NCI-H2227 treated with DMSO at 0.1 percent for 48 hours (cell line): ENCODE measurements at regions not wholly inside any gene's neighbourhood (a gene's known extent, or its start where the extent isn't known, plus 50 kb on each side); places are given as distances from the start of the nearest gene placed in this dataset.
"Not testable (repeated sequence)": the region's sequence is repeated elsewhere in the genome, so short reads cannot be mapped to it uniquely, and the experiment has no call there.

Experiments
- DNase-seq: peaks from one replicate; lab custom pipeline; 2025; lab: John Stamatoyannopoulos, UW

GRCh38 chr7:53087274-53087673 is 51.8 kb downstream of the POM121L12 start:
- no peak for DNase-seq

GRCh38 chr7:53094191-53094590 is 58.8 kb downstream of the POM121L12 start:
- DNase-seq: no peak

GRCh38 chr7:53094827-53095226 is 59.4 kb downstream of the POM121L12 start:
- DNase-seq: no peak

- DNase-seq: no peak
These were observed 60.5 kb downstream of the POM121L12 start for GRCh38 chr7:53095731-53096501.

- DNase-seq: no peak
These were observed 64.7 kb downstream of the POM121L12 start for GRCh38 chr7:53100091-53100490.

- DNase-seq: no peak
These were observed 65.6 kb downstream of the POM121L12 start for GRCh38 chr7:53101026-53101425.

- no peak for DNase-seq
These were observed 75.0 kb downstream of the POM121L12 start for GRCh38 chr7:53110425-53110824.

GRCh38 chr7:53111031-53111430 is 75.6 kb downstream of the POM121L12 start:
- DNase-seq: no peak

GRCh38 chr7:53113424-53113823 is 78.0 kb downstream of the POM121L12 start:
- DNase-seq: no peak

- no peak for DNase-seq
These were observed 84.1 kb downstream of the POM121L12 start for GRCh38 chr7:53119514-53119941.

GRCh38 chr7:53121374-53121773 is 85.9 kb downstream of the POM121L12 start:
- DNase-seq: no peak

GRCh38 chr7:53131697-53132096 is 96.3 kb downstream of the POM121L12 start:
- no peak for DNase-seq

- no peak for DNase-seq
These were observed 116.1 kb downstream of the POM121L12 start for GRCh38 chr7:53151496-53151895.

GRCh38 chr7:53187184-53187583 is 151.8 kb downstream of the POM121L12 start:
- not testable (repeated sequence) for DNase-seq

GRCh38 chr7:53191191-53191695 is 155.8 kb downstream of the POM121L12 start:
- no peak for DNase-seq

- no peak for DNase-seq
These were observed 156.5 kb downstream of the POM121L12 start for GRCh38 chr7:53191836-53192443.

- no peak for DNase-seq
These were observed 169.6 kb downstream of the POM121L12 start for GRCh38 chr7:53205006-53205405.

- no peak for DNase-seq
These were observed 173.7 kb downstream of the POM121L12 start for GRCh38 chr7:53209129-53209528.

- DNase-seq: no peak
These were observed 179.0 kb downstream of the POM121L12 start for GRCh38 chr7:53214463-53214862.

GRCh38 chr7:53218730-53219504 is 183.5 kb downstream of the POM121L12 start:
- no peak for DNase-seq

- no peak for DNase-seq
These were observed 193.8 kb downstream of the POM121L12 start for GRCh38 chr7:53229202-53229601.

GRCh38 chr7:53237344-53237913 is 202.0 kb downstream of the POM121L12 start:
- no peak for DNase-seq
